Hematopoietic multipotent progenitor cell treated with erythropoietin and hydrocortisone succinate and interleukin-3 and kit ligand, for 6 days (in vitro differentiated cells): ENCODE measurements at regions not wholly inside any gene's neighbourhood (a gene's known extent, or its start where the extent isn't known, plus 50 kb on each side); places are given as distances from the start of the nearest gene placed in this dataset.

ENCODE experiments used
- DNase-seq: peaks from one replicate; pipeline ENCODE4 v3.0.0-alpha.2; 2015

- DNase-seq, result no peak
These were observed 153.9 kb downstream of the KIF26A start for GRCh38 chr14:104292084-104292970.

DNA sequence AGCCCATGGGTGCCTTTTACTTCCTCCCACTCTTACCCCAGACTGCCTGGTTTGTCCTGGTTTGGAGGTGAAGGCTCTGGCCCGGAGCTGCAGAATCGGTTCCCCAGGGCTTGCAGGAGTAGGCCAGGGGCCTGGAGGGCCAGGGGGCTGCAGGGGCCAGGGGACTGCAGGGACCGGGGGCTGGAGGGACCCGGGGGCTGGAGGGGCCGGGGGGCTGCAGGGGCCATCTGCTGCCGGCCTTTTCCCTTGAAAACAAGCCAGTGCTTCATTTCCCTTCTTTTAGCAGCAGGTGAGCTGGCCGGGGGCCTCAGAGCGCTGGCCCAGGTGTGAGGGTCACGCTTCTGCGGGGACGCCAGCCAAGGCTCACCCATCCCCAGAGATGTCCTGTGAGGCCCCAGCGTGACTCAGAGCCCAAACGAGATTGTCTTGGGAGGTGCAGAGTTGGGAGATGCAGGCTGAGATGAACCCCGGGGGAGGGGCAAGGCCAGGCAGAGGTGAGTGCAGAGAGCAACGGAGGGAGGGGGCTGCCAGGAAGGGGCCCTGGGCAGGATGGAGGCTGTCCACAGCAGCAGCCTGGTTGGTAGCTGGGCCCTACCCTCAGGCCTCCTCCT, 154.9 kb downstream of the KIF26A start:
- no peak for DNase-seq

GRCh38 chr14:104293851-104294627, 155.7 kb downstream of the KIF26A start:
- no peak for DNase-seq

GRCh38 chr14:104294628-104294982, 156.2 kb downstream of the KIF26A start:
- DNase-seq, result no peak

DNA sequence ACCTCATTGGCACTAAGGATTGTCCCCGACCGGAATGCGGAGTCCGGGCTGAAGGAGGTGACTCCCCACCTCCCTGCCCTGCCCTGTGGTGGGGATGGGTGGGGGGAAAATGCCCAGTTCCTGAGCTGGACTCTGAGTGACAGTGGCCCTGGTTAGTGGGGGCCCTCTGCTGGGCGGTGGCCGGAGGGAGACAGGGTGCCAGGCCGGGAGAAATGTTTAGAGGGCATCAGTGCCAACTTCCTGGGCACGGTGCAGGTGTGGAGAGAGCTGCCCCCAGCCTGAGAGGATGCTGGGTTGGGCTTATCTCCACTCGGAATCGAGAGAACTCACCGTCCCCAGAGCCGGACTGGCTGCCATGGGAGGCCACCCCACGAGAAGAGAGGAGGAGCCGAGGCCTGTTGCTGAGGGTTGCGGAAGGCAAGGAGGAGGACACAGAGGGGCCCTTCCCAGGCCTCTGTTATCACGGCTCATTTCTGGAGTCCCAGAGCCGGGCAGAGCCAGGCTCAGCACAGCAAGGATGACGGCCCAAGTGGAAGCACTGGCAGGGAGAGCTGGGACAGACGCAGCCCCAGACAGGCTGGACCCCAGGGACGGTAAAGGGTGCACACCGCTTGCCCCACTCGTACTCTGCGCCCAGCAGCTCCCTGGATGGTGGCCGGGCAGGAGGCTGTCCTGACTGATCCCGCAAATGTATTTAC, 156.7 kb downstream of the KIF26A start:
- DNase-seq, result no peak

GRCh38 chr14:104295681-104296387, 157.4 kb downstream of the KIF26A start:
- DNase-seq, result no peak

DNA sequence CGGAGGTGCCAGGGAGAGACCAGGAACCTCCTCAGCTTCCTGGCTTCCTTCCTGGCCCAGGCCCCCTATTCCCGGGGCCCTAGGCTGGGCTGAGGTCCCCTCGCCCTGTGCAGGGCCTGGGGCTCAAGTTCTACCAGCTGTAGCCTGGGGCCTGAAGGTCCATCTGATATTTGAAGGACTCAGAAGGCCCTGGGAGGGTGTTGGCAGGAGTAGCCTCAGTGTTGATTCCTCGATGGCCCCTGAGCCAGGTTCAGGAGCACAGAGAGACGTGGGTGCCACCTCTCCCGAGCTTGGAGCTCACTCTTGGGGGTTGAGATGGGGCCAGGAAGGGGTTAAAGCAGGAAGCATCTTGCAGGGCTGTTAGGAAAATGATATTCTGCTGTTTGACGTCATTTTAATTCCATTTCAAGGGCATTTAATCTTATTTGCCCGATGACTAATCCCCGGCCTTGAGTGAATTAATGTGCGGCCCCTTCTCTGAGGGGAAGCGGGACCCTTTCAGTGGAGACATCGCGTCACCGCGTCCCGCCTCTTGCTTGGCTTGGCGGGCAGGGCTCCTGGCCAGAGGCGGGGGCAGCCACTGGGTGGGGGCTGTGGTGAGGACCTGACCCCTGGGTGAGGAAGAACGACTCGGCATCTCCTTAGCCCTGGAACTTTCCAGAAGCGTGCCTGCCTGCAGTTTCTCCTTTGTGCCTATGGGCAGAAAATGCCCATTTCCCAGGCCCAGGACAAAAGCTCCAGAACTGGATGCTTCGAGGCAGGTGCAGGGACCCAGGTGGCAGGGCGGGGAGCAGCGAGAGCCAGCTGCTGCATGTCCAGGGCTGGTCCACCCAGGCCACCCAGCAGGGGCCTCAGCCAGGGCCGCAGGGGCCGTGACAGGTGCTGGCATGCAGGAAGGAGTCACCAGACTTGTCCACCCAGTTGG, 158.3 kb downstream of the KIF26A start:
- DNase-seq, result no peak

GRCh38 chr14:104297313-104297704, 158.9 kb downstream of the KIF26A start:
- DNase-seq, result no peak

GRCh38 chr14:104297721-104298401, 159.5 kb downstream of the KIF26A start:
- DNase-seq, result no peak

DNA sequence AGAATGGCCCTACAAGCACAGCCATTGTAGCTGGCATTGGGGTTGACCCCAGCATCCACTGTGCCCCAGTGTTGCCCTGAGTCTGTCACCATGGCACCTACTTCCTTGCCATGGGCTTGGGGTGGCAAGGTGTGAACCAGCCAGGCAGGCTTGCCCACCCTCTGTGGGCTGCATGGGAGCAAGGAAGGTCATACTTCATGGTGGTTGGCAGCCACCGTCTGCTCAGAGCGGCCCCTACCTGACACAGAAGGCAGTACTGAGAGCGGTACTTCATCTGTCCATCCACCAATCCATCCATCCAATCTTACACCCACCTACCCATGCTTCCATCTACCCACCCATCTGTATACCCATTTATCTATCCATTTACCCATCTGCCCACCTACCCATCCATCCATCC, 160.1 kb downstream of the KIF26A start:
- no peak for DNase-seq

- no peak for DNase-seq
These were observed 161.8 kb downstream of the KIF26A start for GRCh38 chr14:104299993-104300761.

GRCh38 chr14:104301731-104302460, 163.5 kb downstream of the KIF26A start:
- no peak for DNase-seq

- no peak for DNase-seq
These were observed 164.5 kb downstream of the KIF26A start for GRCh38 chr14:104302794-104303405.

DNA sequence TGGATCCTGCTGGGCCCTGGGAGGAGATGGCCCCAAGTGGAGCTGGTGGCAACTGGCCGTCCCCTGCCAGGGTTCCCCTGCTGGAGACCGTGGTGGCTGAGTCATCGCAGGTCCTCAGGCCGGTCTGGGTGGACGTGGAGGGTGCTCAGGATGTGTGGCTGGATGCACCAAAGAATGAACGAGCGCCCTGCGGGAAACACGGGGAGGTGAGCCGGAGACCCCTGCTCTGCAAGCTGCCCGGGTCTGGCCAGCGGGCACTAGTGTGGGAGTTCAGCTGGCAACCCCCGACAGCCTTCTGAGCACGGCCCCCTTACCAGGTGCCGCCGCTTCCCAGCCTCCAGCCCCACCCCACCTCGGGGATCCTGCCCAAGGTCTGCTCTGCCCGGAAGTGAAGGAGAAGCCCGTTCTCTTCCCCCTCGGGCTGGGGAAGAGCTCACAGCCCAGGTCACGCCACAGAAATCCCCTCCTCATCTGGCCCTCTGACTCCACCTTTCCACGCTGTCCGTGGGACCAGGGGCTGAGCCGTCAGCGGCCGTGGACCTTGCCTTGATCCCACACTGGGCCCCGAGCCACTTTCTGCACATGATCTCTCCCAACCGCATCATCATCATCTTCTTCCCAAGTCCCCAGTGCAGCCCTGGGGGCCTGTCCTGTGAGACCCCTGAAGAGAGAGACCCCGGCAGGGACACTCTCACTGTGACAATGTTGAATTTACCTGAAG, 165.5 kb downstream of the KIF26A start:
- no peak for DNase-seq

DNA sequence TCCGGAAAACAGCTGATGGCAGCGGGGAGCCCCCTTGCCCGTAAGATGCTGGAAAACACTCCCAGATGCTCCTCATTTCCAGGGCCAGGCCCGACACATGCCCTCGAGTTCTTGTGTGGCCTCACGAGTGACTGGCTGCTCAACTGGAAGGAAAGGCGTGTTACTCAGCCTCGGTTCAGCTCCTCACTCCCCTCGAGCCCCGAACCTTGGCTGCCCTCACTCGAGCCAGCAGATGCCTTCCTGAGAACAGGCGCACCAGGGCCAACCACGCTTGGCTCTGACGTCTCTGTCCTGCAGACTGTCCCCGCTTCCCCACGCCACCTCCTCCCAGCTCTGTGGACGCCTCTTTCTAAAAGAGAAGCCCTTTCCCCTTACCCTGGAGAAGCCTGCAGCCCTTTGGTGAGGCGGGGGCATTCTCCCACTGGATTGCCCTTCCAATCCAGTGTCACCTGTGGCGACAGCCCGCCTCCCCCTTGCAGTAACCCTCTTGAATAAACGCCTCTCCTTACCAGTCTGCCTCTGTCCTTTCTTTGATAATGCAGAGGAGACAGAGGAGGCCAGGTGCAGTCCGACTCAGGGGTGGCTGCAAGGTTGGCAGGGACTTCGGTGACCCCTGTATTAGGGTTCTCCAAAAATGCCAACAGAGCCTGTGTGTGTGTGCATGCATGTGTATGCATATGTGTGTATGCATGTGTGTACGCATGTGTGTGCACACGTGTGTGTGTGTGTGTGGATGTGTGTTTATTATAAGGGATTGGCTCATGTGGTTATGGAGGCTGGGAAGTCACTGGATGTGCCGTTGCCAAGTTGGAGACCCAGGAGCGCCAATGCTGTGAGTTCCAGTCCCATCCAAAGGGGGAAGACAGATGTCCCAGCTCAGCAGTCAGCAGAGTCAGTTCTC, 166.3 kb downstream of the KIF26A start:
- DNase-seq, result no peak

- DNase-seq, result no peak
These were observed 167.4 kb downstream of the KIF26A start for GRCh38 chr14:104305511-104306449.
